HepG2 (cell line): ENCODE measurements at regions not wholly inside any gene's neighbourhood (a gene's known extent, or its start where the extent isn't known, plus 50 kb on each side); places are given as distances from the start of the nearest gene placed in this dataset.

Experiments used
- ATAC-seq: fragments of 200-7000 bp; cut with Tn5 transposase; 3 replicates; pipeline ENCODE4 v1.9.1; 2020; ENCODE audit warnings: mild to moderate bottlenecking, moderate library complexity
- BruUV-seq: library from RNA; stranded (reverse); fragments of 400-500 nt; replicated peaks from 2 replicates; lab custom pipeline; 2021; lab: Mats Ljungman, UMichigan
- CTCF ChIA-PET: fragments of 300-600 bp; formaldehyde crosslinking; extraction: SDS; loops from one replicate; lab custom pipeline; 2021; ENCODE audit warnings: low total read pairs, inconsistent platforms, low intra/inter-chr PET ratio; lab: Yijun Ruan, JAX
- POLR2A ChIA-PET: fragments of 350-600 bp; sonication (Branson Sonifier 250); formaldehyde crosslinking; loops from one replicate; lab custom pipeline; 2020; ENCODE audit warnings: antibody characterized with exemption, inconsistent platforms; lab: Yijun Ruan, JAX
- DNase-seq: peaks from one replicate; pipeline ENCODE4 v3.0.0-alpha.2; 2015; ENCODE audit warnings: low spot score
- FAIRE-seq: peaks from 3 replicates; lab custom pipeline; 2011; peaks lifted over from hg19 to GRCh38; lab: Jason Lieb, UNC
- H2AFZ ChIP-seq: one replicate; pipeline ENCODE4 v1.6.1; 2011; ENCODE audit warnings: low read length, inconsistent platforms
- H3K27ac ChIP-seq: fragments of 300-600 bp; 3 replicates; pipeline ENCODE4 v1.8.0; 2011; ENCODE audit warnings: mixed run types, mild to moderate bottlenecking, mixed read lengths, low read length, inconsistent platforms; ENCODE audit not compliant: insufficient read depth; ENCODE audit errors: extremely low read length
- H3K27me3 ChIP-seq, 2 experiments: fragments of 200-600 bp in 1 of 2; 2 replicates in 1 of 2; 3 replicates in 1 of 2; pipeline versions ENCODE4 v1.6.0 to v1.8.0; 2011; ENCODE audit warnings: low read length in 2 of 2, mild to moderate bottlenecking in 2 of 2, moderate library complexity in 2 of 2, inconsistent platforms in 1 of 2; ENCODE audit not compliant: insufficient read depth in 2 of 2, control insufficient read depth in 1 of 2
- H3K36me3 ChIP-seq, 2 experiments: fragments of 200-600 bp in 1 of 2; replicated peaks in 1 of 2; 2 replicates in 1 of 2; 3 replicates in 1 of 2; pipeline versions ENCODE4 v1.5.1 to v1.8.0; 2011; ENCODE audit warnings: low read length in 2 of 2, inconsistent platforms in 1 of 2; ENCODE audit not compliant: insufficient read depth in 2 of 2, control insufficient read depth in 1 of 2
- H3K4me1 ChIP-seq: 2 replicates; pipeline ENCODE4 v1.5.1; 2012; ENCODE audit warnings: low read length, inconsistent platforms; ENCODE audit not compliant: insufficient read depth
- H3K4me2 ChIP-seq: 2 replicates; pipeline ENCODE4 v1.6.0; 2011; ENCODE audit warnings: low read depth, low read length, inconsistent platforms
- H3K4me3 ChIP-seq, 3 experiments: fragments of 200-600 bp in 1 of 3; sonication (generic), shearing (Covaris generic) in 1 of 3; replicated peaks in 1 of 3; 2 replicates each; pipeline ENCODE4 v1.5.1; 2011 to 2016; ENCODE audit warnings: low read length in 3 of 3, inconsistent platforms in 2 of 3, low read depth in 2 of 3, mild to moderate bottlenecking in 2 of 3, control low read depth in 1 of 3, mixed read lengths in 1 of 3; ENCODE audit not compliant: insufficient read depth in 1 of 3
- H3K79me2 ChIP-seq: one replicate; pipeline ENCODE4 v1.6.1; 2011; ENCODE audit warnings: low read length, inconsistent platforms; ENCODE audit not compliant: insufficient read depth
- H3K9ac ChIP-seq: 2 replicates; pipeline ENCODE4 v1.6.0; 2011; ENCODE audit warnings: mild to moderate bottlenecking, low read depth, low read length, inconsistent platforms; ENCODE audit not compliant: insufficient read depth
- H3K9me3 ChIP-seq: 2 replicates; pipeline ENCODE4 v1.5.1; 2012; ENCODE audit warnings: mild to moderate bottlenecking, low read length
- H4K20me1 ChIP-seq: 2 replicates; pipeline ENCODE4 v1.6.0; 2011; ENCODE audit warnings: inconsistent platforms, mild to moderate bottlenecking, low read length, moderate library complexity; ENCODE audit not compliant: insufficient read depth
- ARHGAP35 ChIP-seq: sonication (generic); formaldehyde crosslinking; IDR thresholded peaks from 2 replicates; pipeline ENCODE4 v1.9.0; 2022; ENCODE audit warnings: mild to moderate bottlenecking, inconsistent platforms, moderate library complexity, missing genetic modification reagents, borderline replicate concordance
- BCL6 ChIP-seq: IDR thresholded peaks from 2 replicates; pipeline ENCODE4 v1.6.1; 2016; ENCODE audit warnings: missing genetic modification reagents, missing compliant biosample characterization
- PHF20 ChIP-seq: sonication (generic); formaldehyde crosslinking; IDR thresholded peaks from 2 replicates; pipeline ENCODE4 v1.5.0; 2020; ENCODE audit warnings: mild to moderate bottlenecking, missing genetic modification reagents
- RORA ChIP-seq: sonication (generic); formaldehyde crosslinking; IDR thresholded peaks from 2 replicates; pipeline ENCODE4 v1.5.0; 2020; ENCODE audit warnings: mild to moderate bottlenecking, missing genetic modification reagents, moderate library complexity
- SAFB2 ChIP-seq: sonication (generic); formaldehyde crosslinking; IDR thresholded peaks from 2 replicates; pipeline ENCODE4 v1.5.1; 2020; ENCODE audit warnings: missing genetic modification reagents, low read depth, mild to moderate bottlenecking, borderline replicate concordance
- TCF12 ChIP-seq, 2 experiments: fragments of 450-650 bp in 1 of 2; sonication (generic) in 1 of 2; formaldehyde crosslinking in 1 of 2; IDR thresholded peaks; 2 replicates each; pipeline versions ENCODE4 v1.6.1 to v1.8.0; 2017 to 2022; ENCODE audit warnings: antibody characterized with exemption in 1 of 2, mild to moderate bottlenecking in 1 of 2, missing genetic modification reagents in 1 of 2, moderate library complexity in 1 of 2
- ZBTB1 ChIP-seq: sonication (generic); formaldehyde crosslinking; IDR thresholded peaks from 2 replicates; pipeline ENCODE4 v1.4.0; 2020; ENCODE audit warnings: missing genetic modification reagents, borderline replicate concordance
- ZFP36 ChIP-seq: fragments of 150-350 bp; IDR thresholded peaks from 2 replicates; pipeline ENCODE4 v1.6.1; 2018; ENCODE audit warnings: borderline replicate concordance, low read length, low read depth; ENCODE audit not compliant: partially characterized antibody
- ZNF101 ChIP-seq: sonication (generic); formaldehyde crosslinking; IDR thresholded peaks from 2 replicates; pipeline ENCODE4 v1.4.0; 2020; ENCODE audit warnings: mild to moderate bottlenecking, low read depth, missing genetic modification reagents, borderline replicate concordance
- ZNF264 ChIP-seq: sonication (generic); formaldehyde crosslinking; IDR thresholded peaks from 2 replicates; pipeline ENCODE4 v1.4.0; 2020; ENCODE audit warnings: missing genetic modification reagents
- ZNF274 ChIP-seq: sonication (generic); formaldehyde crosslinking; IDR thresholded peaks from 2 replicates; pipeline ENCODE4 v1.5.1; 2020; ENCODE audit warnings: mild to moderate bottlenecking, missing genetic modification reagents
- ZNF33A ChIP-seq: sonication (generic); formaldehyde crosslinking; IDR thresholded peaks from 2 replicates; pipeline ENCODE4 v1.5.1; 2020; ENCODE audit warnings: missing genetic modification reagents, mild to moderate bottlenecking, moderate library complexity, borderline replicate concordance
- ZNF563 ChIP-seq: sonication (generic); formaldehyde crosslinking; IDR thresholded peaks from 2 replicates; pipeline ENCODE4 v1.8.0; 2022; ENCODE audit warnings: mild to moderate bottlenecking, moderate library complexity, missing genetic modification reagents
- ZNF644 ChIP-seq: IDR thresholded peaks from 2 replicates; pipeline ENCODE4 v1.6.1; 2016; ENCODE audit warnings: low read depth
- WGBS: methylation state at CpG from one replicate; pipeline ENCODE4 v1.1.6; 2017; ENCODE audit warnings: low lambda C conversion rate; 5-methylcytosine and 5-hydroxymethylcytosine counted together
- in situ Hi-C: cut with HindIII; loops from 2 replicates; pipeline ENCODE4 v1.10.0; 2017; ENCODE audit warnings: low pct_unique_long_range_greater_than_20kb; ENCODE audit not compliant: extremely low pct_ligation_motif_present
- intact Hi-C: fragments of 100-400 bp; cut with micrococcal nuclease; formaldehyde crosslinking; loops from one replicate; pipeline ENCODE4 v1.10.0; 2022; ENCODE audit not compliant: unreplicated experiment
- TF ChIP-seq, protein P1 (sequence below): sonication (generic); formaldehyde crosslinking; IDR thresholded peaks from 2 replicates; pipeline ENCODE4 v1.8.1; 2023; ENCODE audit warnings: mild to moderate bottlenecking, inconsistent platforms, moderate library complexity, missing genetic modification reagents, borderline replicate concordance
- TF ChIP-seq, protein P2 (sequence below): sonication (generic); formaldehyde crosslinking; IDR thresholded peaks from 2 replicates; pipeline ENCODE4; 2020; ENCODE audit warnings: missing genetic modification reagents, mild to moderate bottlenecking, borderline replicate concordance

DNA sequence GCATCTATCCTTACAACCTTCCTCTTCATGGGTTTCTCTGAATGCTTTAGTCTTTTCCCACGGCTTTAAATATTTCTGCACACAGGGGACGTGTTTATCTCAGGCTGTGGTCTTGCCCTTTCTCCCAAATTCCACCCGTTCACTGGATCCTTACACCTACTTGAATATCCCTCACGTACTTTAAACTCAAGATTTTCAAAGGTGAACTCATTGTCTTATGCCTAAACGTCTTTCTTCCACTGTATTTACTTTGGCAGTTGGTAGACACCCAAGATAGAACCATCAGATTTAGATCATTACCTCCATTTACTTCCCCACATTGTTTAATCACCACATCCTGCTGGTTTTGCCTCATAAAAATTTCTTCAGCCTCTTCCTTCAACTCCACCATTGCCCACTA is 269.2 kb downstream of the CBLL2 start:
- H3K4me3 ChIP-seq = no peak overlapping the region
- H4K20me1 ChIP-seq = no peaks in the 10 kb centered on the region
- H3K27ac ChIP-seq = no peak overlapping the region
- no peaks in the 10 kb centered on the region for H3K9me3 ChIP-seq
- 2% methylated on average over 5 of the region's 5 CpGs for WGBS
- no peak for FAIRE-seq
- no peaks in the 10 kb centered on the region for H3K79me2 ChIP-seq
- DNase-seq = no peak
- POLR2A ChIA-PET = no interaction called here
- intact Hi-C loops = no loop called here
- no peaks in the 10 kb centered on the region for H3K36me3 ChIP-seq
- H3K27me3 ChIP-seq = no peaks in the 10 kb centered on the region
- H3K4me2 ChIP-seq = no peak overlapping the region
- H3K9ac ChIP-seq = no peak overlapping the region
- CTCF ChIA-PET = no interaction called here
- BruUV-seq = no TSS peak
- no peak for ATAC-seq
- H3K4me1 ChIP-seq = no peaks in the 10 kb centered on the region
- in situ Hi-C loops = no loop called here
- no peak overlapping the region for H2AFZ ChIP-seq
- TF ChIP-seq, protein P1, sequence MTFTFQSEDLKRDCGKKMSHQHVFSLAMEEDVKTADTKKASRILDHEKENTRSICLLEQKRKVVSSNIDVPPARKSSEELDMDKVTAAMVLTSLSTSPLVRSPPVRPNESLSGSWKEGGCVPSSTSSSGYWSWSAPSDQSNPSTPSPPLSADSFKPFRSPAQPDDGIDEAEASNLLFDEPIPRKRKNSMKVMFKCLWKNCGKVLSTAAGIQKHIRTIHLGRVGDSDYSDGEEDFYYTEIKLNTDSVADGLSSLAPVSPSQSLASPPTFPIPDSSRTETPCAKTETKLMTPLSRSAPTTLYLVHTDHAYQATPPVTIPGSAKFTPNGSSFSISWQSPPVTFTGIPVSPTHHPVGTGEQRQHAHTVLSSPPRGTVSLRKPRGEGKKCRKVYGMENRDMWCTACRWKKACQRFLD (CRISPR knock-in tag) = no peak
- TF ChIP-seq ZNF563 (no peak), BCL6 (CRISPR knock-in tag) (no peak), SAFB2 (no peak), ARHGAP35 (no peak), ZNF101 (no peak), ZFP36 (no peak), ZBTB1 (CRISPR knock-in tag) (no peak), ZNF264 (no peak), TCF12 (IDR thresholded peaks at IDR 0.05) (no peak), TCF12 (CRISPR knock-in tag; IDR thresholded peaks at IDR 0.05) (no peak), ZNF274 (CRISPR knock-in tag) (no peak), RORA (CRISPR knock-in tag) (no peak), PHF20 (no peak), ZNF644 (CRISPR knock-in tag) (no peak), ZNF33A (CRISPR knock-in tag) (no peak)
- TF ChIP-seq, protein P2, sequence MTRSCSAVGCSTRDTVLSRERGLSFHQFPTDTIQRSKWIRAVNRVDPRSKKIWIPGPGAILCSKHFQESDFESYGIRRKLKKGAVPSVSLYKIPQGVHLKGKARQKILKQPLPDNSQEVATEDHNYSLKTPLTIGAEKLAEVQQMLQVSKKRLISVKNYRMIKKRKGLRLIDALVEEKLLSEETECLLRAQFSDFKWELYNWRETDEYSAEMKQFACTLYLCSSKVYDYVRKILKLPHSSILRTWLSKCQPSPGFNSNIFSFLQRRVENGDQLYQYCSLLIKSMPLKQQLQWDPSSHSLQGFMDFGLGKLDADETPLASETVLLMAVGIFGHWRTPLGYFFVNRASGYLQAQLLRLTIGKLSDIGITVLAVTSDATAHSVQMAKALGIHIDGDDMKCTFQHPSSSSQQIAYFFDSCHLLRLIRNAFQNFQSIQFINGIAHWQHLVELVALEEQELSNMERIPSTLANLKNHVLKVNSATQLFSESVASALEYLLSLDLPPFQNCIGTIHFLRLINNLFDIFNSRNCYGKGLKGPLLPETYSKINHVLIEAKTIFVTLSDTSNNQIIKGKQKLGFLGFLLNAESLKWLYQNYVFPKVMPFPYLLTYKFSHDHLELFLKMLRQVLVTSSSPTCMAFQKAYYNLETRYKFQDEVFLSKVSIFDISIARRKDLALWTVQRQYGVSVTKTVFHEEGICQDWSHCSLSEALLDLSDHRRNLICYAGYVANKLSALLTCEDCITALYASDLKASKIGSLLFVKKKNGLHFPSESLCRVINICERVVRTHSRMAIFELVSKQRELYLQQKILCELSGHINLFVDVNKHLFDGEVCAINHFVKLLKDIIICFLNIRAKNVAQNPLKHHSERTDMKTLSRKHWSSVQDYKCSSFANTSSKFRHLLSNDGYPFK (CRISPR knock-in tag) = no peak
